HS-5 (cell line): ENCODE measurements at regions not wholly inside any gene's neighbourhood (a gene's known extent, or its start where the extent isn't known, plus 50 kb on each side); places are given as distances from the start of the nearest gene placed in this dataset.
"Not testable (repeated sequence)": the region's sequence is repeated elsewhere in the genome, so short reads cannot be mapped to it uniquely, and the experiment has no call there.

Experiments
- DNase-seq: peaks from one replicate; pipeline ENCODE4 v3.0.0-alpha.2; 2012; ENCODE audit warnings: low read depth

GRCh38 chr11:87970762-87971161 is 204.5 kb downstream of the RAB38 start:
- DNase-seq = no peak

GRCh38 chr11:87967459-87967858 is 207.8 kb downstream of the RAB38 start:
- DNase-seq = no peak

DNA sequence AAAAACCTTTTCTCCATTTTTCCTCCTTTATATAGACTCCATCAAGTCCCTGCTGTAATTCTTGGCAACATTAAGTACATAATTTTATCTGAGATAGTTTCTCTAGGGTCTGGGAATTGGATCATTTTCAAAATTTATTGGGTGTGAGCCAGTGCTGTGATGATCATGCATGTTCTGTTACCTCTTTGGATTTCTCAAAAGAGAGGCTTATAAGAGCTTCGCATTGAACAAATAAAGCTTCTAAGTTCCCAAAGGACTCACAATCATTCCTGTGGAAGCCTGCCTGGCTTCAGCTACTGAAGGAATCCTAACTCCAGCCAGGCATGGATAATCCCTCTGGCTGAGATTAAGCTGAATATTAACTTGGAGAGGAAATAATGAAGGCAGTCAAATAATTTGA is 208.5 kb downstream of the RAB38 start:
- no peak for DNase-seq

GRCh38 chr11:87966216-87966615 is 209.0 kb downstream of the RAB38 start:
- no peak for DNase-seq

- DNase-seq = no peak
Measured at GRCh38 chr11:87961606-87962005, 213.6 kb downstream of the RAB38 start.

DNA sequence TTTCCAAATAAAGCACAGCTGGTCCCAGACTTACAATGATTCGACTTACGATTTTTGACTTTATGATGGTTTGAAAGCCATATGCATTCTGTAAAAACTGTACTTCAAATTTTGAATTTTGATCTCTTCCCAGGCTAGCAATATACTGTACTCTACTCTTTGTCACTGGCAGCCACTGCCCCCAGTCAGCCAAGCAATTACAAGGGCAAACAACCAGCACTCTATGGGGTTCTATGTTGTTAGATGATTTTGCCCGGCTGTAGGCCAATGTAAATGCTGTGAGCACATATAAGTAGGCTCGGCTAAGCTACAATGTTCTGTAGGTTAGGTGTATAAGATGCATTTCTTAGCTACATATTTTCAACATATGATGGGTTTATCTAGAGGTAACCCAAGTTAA is 217.3 kb downstream of the RAB38 start:
- DNase-seq = no peak

DNA sequence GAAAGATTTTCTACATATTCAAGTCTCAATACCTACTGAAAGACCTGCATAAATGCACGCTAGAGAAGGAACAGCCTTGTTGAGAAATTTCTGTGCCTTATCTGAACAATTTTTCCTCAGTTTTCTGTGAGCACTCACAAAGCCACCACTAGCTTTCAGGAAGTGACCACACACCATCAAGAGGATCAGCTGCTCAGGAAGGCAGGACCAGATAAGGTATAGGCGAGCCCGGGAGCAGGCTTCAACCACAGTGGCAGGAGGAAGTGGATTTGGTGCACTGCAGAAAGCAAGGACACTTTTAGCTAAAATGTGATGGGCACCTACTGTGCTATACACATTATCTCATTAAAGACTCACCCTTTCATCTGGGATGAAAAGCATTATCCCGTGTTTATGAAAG is 220.8 kb downstream of the RAB38 start:
- no peak for DNase-seq

- no peak for DNase-seq
Measured at GRCh38 chr11:87942786-87943185, 232.5 kb downstream of the RAB38 start.

DNA sequence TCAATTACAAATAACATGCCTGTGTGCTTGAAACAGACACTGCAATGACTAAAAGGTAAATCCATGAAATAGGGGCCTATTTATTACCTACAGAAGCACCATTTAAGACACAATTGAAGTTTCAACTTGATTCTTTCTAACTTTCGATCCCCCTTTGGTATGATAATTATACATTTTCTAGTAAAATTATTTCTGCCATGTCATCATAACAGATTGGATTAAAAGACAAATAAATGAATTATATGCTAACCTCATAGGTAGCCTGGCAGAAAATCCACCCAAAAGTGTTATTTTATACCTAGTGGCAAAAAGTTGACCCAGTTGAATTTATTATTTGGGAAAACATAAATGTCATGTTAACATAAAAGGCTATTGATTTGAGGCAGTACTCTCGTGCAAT is 241.1 kb downstream of the RAB38 start:
- DNase-seq = no peak

DNA sequence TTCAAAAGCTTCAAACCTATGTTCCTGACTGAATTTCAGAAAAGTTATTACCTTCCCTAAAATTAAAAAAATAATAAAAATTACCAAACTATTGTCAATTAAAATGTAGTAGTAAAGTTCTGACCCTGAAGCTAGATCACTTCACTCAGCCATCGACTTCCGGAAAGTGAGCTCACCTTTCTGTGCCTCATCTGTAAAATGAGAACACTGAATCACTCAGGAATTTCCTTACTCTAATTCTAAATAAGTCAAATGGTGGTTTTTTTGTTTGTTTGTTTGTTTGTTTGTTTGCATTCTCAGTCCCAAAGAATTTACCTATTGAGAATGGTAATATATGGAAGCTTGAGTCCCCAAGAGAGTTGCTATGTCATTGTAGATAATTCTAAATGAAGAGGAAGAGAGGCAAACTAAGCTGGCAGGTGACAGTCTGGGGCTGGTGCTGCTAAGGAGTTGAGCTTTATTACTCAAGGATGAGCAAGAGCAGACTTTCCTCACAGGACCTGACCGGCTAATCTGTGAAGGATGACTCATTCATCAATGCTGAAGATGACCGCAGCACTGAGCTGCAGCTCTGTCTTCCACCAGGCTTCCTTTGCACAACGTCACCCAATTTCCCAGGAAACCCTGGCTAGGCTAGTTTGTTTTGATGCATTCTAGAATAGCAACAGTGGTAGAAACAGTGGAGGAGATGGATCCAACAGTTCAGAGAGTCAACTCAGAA is 248.8 kb downstream of the RAB38 start:
- DNase-seq = peak; percentile 84

GRCh38 chr11:87924125-87924524 is 251.1 kb downstream of the RAB38 start:
- no peak for DNase-seq

GRCh38 chr11:87917111-87917510 is 258.1 kb downstream of the RAB38 start:
- peak; percentile 11 for DNase-seq

GRCh38 chr11:87909178-87909577 is 266.1 kb downstream of the RAB38 start:
- no peak for DNase-seq

DNA sequence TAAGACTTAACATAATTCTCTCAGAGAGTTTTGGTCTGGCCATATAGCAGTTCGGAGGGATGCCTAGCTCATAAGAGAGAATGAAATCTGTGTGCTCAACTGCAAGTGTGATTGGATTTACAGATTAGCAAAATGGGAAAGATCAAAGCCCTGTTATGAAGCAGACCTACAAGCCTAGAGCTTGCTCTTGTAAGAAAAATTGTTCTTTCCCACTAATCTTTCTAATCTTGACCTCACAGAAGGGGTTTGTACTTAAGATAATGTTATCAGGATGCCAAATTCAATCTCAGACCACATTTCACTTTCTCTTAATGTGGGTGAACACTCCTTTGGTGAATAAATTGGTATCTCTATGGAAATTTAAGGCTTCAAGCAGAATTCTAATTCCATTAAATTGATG is 267.2 kb downstream of the RAB38 start:
- DNase-seq = no peak

- no peak for DNase-seq
Measured at GRCh38 chr11:87903345-87903744, 271.9 kb downstream of the RAB38 start.

DNA sequence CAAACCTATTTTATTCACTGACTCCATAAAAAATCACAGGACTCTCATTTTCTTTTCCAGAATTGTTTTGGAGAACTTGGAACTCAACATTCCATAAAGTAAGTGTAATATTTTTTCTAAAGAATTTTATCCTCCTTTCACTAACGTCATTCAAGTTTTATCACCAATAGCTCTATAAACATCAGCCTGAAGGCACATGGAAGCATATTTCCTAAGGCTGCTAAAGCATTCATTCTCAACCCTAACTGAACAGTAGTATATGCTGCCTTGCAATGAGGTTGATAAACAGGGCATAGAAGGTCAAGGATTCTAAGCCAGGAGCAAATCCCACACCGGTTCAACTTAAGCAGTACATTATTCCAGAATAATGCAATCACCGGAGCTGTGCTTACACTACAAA is 273.9 kb downstream of the RAB38 start:
- no peak for DNase-seq

GRCh38 chr11:87897921-87898320 is 277.3 kb downstream of the RAB38 start:
- DNase-seq = no peak

GRCh38 chr11:87897071-87897470 is 278.2 kb downstream of the RAB38 start:
- DNase-seq = no peak

- DNase-seq = no peak
Measured at GRCh38 chr11:87894961-87895360, 280.3 kb downstream of the RAB38 start.

- DNase-seq = no peak
Measured at GRCh38 chr11:87892291-87892690, 283.0 kb downstream of the RAB38 start.

GRCh38 chr11:87889126-87889525 is 286.1 kb downstream of the RAB38 start:
- DNase-seq = no peak

DNA sequence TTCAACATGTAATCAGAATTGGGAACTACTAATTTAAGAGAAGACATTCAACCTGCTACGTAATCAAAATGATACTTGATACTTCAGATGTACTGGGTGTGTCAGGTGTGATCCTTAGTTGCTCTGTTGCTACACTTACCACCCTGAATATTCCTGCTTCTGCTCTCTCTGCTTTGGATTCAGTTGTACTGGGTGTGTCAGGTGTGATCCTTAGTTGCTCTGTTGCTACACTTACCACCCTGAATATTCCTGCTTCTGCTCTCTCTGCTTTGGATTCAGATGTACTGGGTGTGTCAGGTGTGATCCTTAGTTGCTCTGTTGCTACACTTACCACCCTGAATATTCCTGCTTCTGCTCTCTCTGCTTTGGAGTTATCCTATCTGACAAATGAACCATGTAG is 290.2 kb downstream of the RAB38 start:
- not testable (repeated sequence) for DNase-seq

DNA sequence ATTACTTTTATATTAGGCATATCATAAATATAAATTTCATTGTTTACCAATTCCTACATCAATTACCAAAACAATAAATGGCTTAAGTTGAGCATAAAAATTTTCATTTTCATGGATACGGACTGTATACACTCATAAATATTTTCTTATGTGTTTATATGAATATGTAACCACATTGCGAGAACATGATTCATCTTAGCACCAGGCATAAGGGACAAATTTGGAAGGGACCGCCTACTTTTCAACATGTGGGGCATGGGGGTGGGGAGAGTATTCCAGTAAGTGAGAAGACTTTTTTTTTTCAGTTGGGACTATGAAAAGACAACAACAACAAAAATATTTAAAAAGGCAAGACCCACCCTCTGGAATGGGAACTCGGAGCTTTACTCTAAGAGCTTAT is 296.1 kb downstream of the RAB38 start:
- DNase-seq = peak; percentile 35

GRCh38 chr11:87878373-87878825 is 296.8 kb downstream of the RAB38 start:
- peak; percentile 23 for DNase-seq
